ENCODE measurements at regions not wholly inside any gene's neighbourhood (a gene's known extent, or its start where the extent isn't known, plus 50 kb on each side); places are given as distances from the start of the nearest gene placed in this dataset.

DNA sequence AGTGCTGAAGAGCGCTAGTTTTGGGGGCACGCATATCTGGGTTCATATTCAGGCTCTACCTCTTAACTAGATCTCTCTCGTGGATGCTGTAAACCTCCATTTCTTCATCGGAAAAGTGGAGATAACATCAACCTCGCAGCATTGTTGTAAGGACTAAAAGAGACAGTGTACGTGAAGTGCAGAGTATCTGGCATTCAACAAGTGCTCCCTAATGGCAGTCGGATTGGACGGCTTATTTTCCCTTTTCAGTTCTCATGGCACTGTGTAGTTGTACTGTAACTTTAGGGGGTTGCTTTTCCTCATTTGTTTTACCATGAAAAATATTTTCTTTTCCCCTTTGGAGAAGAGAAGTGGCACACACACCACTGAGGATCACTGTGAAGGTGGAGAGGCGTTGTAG, 51.4 kb upstream of the ESX1 start:
- DNase-seq (ENCODE audit: low read depth): no peak
